SK-N-SH treated with all-trans-retinoic acid at 6 μM for 48 hours (cell line): ENCODE measurements at regions not wholly inside any gene's neighbourhood (a gene's known extent, or its start where the extent isn't known, plus 50 kb on each side); places are given as distances from the start of the nearest gene placed in this dataset.
"Not testable (repeated sequence)": the region's sequence is repeated elsewhere in the genome, so short reads cannot be mapped to it uniquely, and the experiment has no call there.

Experiments used
- ATAC-seq: fragments of 200-7000 bp; cut with Tn5 transposase; 3 replicates; pipeline ENCODE4 v1.9.1; 2020; ENCODE audit warnings: mild to moderate bottlenecking, moderate library complexity
- ARNTL ChIP-seq: fragments of 450-650 bp; formaldehyde crosslinking; IDR thresholded peaks from 2 replicates; pipeline ENCODE4 v1.5.0; 2020; ENCODE audit warnings: low read depth, mild to moderate bottlenecking, moderate library complexity, borderline replicate concordance
- CSDC2 ChIP-seq: fragments of 250-450 bp; sonication (Bioruptor Pico); IDR thresholded peaks from 2 replicates; pipeline ENCODE4 v1.5.0; 2020; ENCODE audit warnings: mild to moderate bottlenecking, moderate library complexity
- CSRNP3 ChIP-seq: fragments of 250-450 bp; sonication (Bioruptor Pico); IDR thresholded peaks from 2 replicates; pipeline ENCODE4 v1.5.1; 2021; ENCODE audit warnings: mild to moderate bottlenecking, moderate library complexity
- ESRRG ChIP-seq: fragments of 250-450 bp; sonication (Bioruptor Pico); IDR thresholded peaks from 2 replicates; pipeline ENCODE4 v1.6.1; 2021; ENCODE audit warnings: mild to moderate bottlenecking
- GLIS3 ChIP-seq: fragments of 250-450 bp; sonication (Bioruptor Pico); IDR thresholded peaks from 2 replicates; pipeline ENCODE4 v1.5.0; 2020; ENCODE audit warnings: mild to moderate bottlenecking, moderate library complexity
- ISL1 ChIP-seq: fragments of 250-450 bp; sonication (Bioruptor Pico); IDR thresholded peaks from 2 replicates; pipeline ENCODE4 v2.1.2; 2022; ENCODE audit warnings: mild to moderate bottlenecking, moderate library complexity
- OSR1 ChIP-seq: fragments of 250-450 bp; sonication (Bioruptor Pico); IDR thresholded peaks from 2 replicates; pipeline ENCODE4 v1.8.0; 2022; ENCODE audit warnings: moderate library complexity, mild to moderate bottlenecking, inconsistent platforms
- RARB ChIP-seq: fragments of 250-450 bp; sonication (Bioruptor Pico); IDR thresholded peaks from 2 replicates; pipeline ENCODE4 v1.8.0; 2021; ENCODE audit warnings: mild to moderate bottlenecking, moderate library complexity
- SNAI2 ChIP-seq: fragments of 250-450 bp; sonication (Bioruptor Pico); IDR thresholded peaks from 2 replicates; pipeline ENCODE4 v1.5.0; 2020; ENCODE audit warnings: mild to moderate bottlenecking, moderate library complexity
- TCF4 ChIP-seq: fragments of 250-450 bp; sonication (Bioruptor Pico); IDR thresholded peaks from 2 replicates; pipeline ENCODE4 v1.8.0; 2021; ENCODE audit warnings: mild to moderate bottlenecking, moderate library complexity, borderline replicate concordance
- TOX ChIP-seq: fragments of 250-450 bp; sonication (Bioruptor Pico); IDR thresholded peaks from 2 replicates; pipeline ENCODE4 v1.8.0; 2021; ENCODE audit warnings: mild to moderate bottlenecking, moderate library complexity, borderline replicate concordance
- ZNF70 ChIP-seq: fragments of 450-650 bp; formaldehyde crosslinking; IDR thresholded peaks from 2 replicates; pipeline ENCODE4 v1.5.0; 2020; ENCODE audit warnings: mild to moderate bottlenecking, moderate library complexity
- ZNF8 ChIP-seq: fragments of 450-650 bp; formaldehyde crosslinking; IDR thresholded peaks from 2 replicates; pipeline ENCODE4 v1.5.0; 2020; ENCODE audit warnings: mild to moderate bottlenecking, moderate library complexity
- TF ChIP-seq, protein P1 (sequence below): fragments of 250-450 bp; sonication (Bioruptor Pico); IDR thresholded peaks from 2 replicates; pipeline ENCODE4 v1.5.0; 2020; ENCODE audit warnings: mild to moderate bottlenecking, moderate library complexity
- TF ChIP-seq, protein P2 (sequence below): fragments of 250-450 bp; sonication (Bioruptor Pico); IDR thresholded peaks from 2 replicates; pipeline ENCODE4 v1.8.0; 2020; ENCODE audit warnings: mild to moderate bottlenecking, moderate library complexity, borderline replicate concordance
- TF ChIP-seq, protein P3 (sequence below): fragments of 250-450 bp; sonication (Bioruptor Pico); IDR thresholded peaks from 2 replicates; pipeline ENCODE4 v1.5.1; 2020; ENCODE audit warnings: low read depth, mild to moderate bottlenecking, moderate library complexity

GRCh38 chr5:14995229-14995628 is 123.7 kb upstream of the ANKH start:
- TF ChIP-seq CSRNP3 (CRISPR knock-in tag) (no peak), TCF4 (CRISPR knock-in tag) (no peak), OSR1 (CRISPR knock-in tag) (no peak), RARB (no peak)
- TF ChIP-seq, all 23 proteins: peak for 0
- no peak for ATAC-seq

DNA sequence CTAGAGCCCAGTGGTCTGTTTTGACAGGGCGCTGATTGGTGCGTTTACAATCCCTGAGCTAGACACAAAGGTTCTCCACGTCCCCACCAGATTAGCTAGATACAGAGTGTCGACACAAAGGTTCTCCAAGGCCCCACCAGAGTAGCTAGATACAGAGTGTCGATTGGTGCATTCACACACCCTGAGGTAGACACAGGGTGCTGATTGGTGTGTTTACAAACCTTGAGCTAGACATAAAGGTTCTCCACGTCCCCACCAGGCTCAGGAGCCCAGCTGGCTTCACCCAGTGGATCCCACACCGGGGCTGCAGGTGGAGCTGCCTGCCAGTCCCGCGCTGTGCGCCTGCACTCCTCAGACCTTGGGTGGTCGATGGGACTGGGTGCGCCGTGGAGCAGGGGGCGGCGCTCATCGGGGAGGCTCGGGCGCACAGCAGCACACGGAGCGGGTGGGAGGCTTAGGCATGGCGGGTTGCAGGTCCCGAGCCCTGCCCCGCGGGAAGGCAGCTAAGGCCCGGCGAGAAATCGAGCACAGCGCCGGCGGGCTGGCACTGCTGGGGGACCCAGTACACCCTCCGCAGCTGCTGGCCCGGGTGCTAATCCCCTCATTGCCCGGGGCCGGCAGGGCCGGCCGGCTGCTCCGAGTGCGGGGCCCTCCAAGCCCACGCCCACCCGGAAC is 122.0 kb upstream of the ANKH start:
- ATAC-seq: not testable (repeated sequence)

DNA sequence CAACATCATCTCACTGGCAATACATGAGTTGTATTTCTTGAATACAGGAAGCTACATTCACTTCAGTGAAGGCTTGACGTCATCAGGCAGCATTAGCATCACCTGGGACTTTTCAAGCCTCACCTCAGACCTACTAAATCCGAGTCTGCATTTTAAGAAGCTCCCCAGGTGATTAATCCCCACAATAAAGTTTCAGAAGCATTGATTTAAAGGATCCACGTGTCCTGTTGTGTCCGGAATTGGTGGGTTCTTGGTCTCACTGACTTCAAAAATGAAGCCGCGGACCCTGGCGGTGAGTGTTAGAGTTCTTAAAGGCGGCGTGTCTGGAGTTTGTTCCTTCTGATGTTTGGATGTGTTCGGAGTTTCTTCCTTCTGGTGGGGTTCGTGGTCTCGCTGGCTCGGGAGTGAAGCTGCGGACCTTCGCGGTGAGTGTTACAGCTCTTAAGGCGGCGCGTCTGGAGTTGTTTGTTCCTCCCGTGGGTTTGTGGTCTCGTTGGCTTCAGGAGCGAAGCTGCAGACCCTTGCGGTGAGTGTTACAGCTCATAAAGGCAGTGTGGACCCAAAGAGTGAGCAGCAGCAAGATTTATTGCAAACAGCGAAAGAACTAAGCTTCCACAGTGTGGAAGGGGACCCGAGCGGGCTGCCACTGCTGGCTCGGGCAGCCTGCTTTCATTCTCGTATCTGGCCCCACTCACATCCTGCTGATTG is 121.3 kb upstream of the ANKH start:
- not testable (repeated sequence) for ATAC-seq

- ATAC-seq: no peak
- no peak for TF ChIP-seq CSRNP3 (CRISPR knock-in tag)
- TF ChIP-seq, protein P1, sequence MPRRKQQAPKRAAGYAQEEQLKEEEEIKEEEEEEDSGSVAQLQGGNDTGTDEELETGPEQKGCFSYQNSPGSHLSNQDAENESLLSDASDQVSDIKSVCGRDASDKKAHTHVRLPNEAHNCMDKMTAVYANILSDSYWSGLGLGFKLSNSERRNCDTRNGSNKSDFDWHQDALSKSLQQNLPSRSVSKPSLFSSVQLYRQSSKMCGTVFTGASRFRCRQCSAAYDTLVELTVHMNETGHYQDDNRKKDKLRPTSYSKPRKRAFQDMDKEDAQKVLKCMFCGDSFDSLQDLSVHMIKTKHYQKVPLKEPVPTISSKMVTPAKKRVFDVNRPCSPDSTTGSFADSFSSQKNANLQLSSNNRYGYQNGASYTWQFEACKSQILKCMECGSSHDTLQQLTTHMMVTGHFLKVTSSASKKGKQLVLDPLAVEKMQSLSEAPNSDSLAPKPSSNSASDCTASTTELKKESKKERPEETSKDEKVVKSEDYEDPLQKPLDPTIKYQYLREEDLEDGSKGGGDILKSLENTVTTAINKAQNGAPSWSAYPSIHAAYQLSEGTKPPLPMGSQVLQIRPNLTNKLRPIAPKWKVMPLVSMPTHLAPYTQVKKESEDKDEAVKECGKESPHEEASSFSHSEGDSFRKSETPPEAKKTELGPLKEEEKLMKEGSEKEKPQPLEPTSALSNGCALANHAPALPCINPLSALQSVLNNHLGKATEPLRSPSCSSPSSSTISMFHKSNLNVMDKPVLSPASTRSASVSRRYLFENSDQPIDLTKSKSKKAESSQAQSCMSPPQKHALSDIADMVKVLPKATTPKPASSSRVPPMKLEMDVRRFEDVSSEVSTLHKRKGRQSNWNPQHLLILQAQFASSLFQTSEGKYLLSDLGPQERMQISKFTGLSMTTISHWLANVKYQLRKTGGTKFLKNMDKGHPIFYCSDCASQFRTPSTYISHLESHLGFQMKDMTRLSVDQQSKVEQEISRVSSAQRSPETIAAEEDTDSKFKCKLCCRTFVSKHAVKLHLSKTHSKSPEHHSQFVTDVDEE: no peak
- no peak for TF ChIP-seq TCF4 (CRISPR knock-in tag)
- TF ChIP-seq, protein P2, sequence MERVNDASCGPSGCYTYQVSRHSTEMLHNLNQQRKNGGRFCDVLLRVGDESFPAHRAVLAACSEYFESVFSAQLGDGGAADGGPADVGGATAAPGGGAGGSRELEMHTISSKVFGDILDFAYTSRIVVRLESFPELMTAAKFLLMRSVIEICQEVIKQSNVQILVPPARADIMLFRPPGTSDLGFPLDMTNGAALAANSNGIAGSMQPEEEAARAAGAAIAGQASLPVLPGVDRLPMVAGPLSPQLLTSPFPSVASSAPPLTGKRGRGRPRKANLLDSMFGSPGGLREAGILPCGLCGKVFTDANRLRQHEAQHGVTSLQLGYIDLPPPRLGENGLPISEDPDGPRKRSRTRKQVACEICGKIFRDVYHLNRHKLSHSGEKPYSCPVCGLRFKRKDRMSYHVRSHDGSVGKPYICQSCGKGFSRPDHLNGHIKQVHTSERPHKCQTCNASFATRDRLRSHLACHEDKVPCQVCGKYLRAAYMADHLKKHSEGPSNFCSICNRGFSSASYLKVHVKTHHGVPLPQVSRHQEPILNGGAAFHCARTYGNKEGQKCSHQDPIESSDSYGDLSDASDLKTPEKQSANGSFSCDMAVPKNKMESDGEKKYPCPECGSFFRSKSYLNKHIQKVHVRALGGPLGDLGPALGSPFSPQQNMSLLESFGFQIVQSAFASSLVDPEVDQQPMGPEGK (CRISPR knock-in tag): no peak
- no peak for TF ChIP-seq ZNF70 (CRISPR knock-in tag)
- TF ChIP-seq, protein P3, sequence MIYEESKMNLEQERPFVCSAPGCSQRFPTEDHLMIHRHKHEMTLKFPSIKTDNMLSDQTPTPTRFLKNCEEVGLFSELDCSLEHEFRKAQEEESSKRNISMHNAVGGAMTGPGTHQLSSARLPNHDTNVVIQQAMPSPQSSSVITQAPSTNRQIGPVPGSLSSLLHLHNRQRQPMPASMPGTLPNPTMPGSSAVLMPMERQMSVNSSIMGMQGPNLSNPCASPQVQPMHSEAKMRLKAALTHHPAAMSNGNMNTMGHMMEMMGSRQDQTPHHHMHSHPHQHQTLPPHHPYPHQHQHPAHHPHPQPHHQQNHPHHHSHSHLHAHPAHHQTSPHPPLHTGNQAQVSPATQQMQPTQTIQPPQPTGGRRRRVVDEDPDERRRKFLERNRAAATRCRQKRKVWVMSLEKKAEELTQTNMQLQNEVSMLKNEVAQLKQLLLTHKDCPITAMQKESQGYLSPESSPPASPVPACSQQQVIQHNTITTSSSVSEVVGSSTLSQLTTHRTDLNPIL (CRISPR knock-in tag): no peak
- TF ChIP-seq ZNF8 (CRISPR knock-in tag): no peak
- TF ChIP-seq OSR1 (CRISPR knock-in tag): no peak
- TF ChIP-seq SNAI2 (CRISPR knock-in tag): no peak
- TF ChIP-seq TOX (CRISPR knock-in tag): no peak
- TF ChIP-seq GLIS3 (CRISPR knock-in tag): no peak
- TF ChIP-seq ARNTL: no peak
- TF ChIP-seq CSDC2 (CRISPR knock-in tag): no peak
Observed at GRCh38 chr5:14988223-14988622, 116.6 kb upstream of the ANKH start.

DNA sequence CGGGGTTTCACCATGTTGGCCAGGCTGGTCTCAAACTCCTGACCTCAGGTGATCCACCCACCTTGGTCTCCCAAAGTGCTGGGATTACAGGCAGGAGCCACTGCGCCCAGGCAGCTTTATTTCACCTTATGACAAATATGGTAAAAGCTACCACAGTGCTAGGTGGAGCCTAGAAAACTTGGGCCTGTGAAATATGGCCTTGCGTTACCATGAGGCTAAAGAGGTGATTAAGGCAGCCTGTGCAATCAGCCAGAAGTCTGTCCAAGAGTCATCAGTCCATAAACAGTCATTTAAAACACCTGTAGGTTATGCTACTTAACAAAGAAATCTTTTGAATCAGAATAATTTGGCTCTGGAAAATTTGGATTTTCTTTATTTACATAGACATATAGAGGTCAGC is 114.8 kb upstream of the ANKH start:
- no peak for ATAC-seq
- TF ChIP-seq TOX (CRISPR knock-in tag) (no peak), ESRRG (no peak), ISL1 (CRISPR knock-in tag) (no peak), TCF4 (CRISPR knock-in tag) (no peak), ZNF70 (CRISPR knock-in tag) (no peak), CSDC2 (CRISPR knock-in tag) (no peak)
- TF ChIP-seq, protein P2 (CRISPR knock-in tag): no peak
- TF ChIP-seq, protein P1: no peak
- TF ChIP-seq, protein P3 (CRISPR knock-in tag): no peak
